Renal cortical epithelial cell (primary cell): ENCODE measurements at regions not wholly inside any gene's neighbourhood (a gene's known extent, or its start where the extent isn't known, plus 50 kb on each side); places are given as distances from the start of the nearest gene placed in this dataset.

ENCODE experiments used
- DNase-seq: peaks from one replicate; pipeline ENCODE4 v3.0.0-alpha.2; 2011; ENCODE audit warnings: low read depth

DNA sequence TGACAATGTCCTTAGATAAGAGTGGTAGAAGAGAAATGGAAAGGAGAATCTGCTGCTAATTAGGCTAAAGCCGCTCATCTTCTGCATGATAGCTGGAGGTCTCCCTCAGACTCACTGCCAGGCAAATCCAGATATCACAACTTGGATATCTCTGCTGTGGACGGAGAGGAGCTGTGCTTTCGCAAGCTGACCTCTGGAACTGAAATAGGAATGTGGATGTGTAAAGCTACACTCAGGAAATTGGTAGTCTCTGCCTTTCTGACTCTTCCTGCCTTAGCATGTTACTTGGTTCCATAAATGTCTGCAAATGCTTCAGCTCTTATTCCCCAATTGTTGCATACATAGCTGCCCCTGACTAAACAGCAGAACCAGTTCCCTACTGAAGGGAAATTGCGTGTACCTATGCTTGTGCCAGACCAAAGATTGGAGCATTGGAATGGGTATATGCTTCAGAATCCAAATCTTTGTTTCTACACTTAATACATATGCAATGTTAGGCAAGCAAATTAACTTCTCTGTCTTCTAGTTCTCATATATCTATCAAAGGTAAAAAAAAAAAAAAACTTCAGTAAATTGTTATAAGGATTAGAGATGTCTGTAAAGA is 74.7 kb upstream of the ROBO2 start:
- DNase-seq = no peak

DNA sequence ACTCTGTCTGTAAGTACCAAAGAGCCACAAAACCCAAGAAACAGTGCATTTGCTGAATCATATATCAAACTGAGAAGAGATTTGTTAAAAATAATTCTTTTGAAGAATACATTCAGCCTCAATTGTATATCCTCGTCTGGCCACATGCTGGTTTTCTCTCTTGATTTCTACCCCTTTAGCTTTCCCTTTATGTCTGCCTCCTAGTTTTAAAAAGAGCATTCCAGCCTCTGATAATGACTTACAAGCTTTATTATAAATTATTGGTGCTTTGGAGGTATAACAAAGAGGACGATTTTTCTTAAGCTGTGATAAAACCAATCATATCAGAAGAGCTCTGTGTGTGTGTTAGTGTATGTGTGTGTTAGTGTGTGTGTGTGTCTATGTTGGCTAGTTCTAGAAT is 70.4 kb upstream of the ROBO2 start:
- no peak for DNase-seq

DNA sequence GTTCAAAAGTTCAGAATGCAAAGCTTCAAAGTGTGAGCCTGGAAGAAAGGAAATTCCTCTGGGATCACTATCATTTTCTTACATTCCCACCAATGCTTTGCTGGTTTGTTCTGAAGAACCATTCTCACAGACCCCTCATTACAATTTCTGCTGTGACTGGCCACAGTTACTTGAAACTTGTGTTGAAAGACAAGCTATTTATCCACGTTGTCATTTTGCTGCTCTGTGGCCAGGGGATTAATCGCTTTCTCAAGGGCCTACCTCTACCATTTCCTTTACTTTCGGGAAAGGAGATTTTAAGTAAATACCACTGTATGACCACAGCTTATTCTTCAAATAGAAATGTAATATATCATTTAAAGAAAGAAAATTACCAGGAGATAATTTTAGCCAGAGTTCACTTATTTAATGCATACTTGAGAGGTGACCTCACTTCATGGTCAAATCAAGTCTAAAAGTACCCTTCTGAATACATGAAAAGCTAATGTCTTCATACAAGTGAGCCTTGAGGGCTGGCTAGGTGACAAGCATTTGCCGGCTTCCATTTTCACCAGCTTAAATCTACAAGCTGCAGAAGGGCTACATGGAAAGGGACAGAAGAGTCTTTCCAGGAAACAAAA is 69.8 kb upstream of the ROBO2 start:
- DNase-seq = no peak

DNA sequence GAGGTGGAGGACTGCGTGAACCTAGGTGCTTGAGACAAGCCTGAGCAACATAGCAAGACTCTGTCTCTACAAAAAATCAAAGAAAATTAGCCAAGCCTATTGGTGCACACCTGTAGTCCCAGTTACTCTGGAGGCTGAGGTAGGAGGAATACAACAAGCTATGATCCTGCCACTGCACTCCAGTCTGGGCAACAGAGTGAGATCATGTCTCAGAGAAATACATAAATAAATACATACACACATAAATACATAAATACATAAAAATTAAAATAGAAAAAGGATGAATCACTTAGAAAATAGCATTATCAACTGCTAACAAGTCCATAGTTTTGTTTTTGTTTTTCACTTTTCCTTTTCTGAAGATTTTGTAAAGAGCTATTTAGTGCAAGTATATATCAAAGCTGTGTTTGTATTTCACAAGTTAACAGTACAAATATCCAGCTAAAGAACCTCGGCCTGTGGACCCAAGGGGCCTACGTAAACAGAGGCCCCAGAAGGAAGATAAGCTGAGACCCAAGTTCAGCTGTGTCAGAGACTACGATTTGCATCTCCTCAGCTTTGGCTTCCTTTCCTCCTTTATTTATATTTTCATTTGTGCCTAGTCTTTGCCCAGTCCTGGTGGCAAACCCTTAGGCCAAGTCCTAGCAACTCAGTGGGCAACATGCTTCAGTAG is 67.1 kb upstream of the ROBO2 start:
- no peak for DNase-seq

DNA sequence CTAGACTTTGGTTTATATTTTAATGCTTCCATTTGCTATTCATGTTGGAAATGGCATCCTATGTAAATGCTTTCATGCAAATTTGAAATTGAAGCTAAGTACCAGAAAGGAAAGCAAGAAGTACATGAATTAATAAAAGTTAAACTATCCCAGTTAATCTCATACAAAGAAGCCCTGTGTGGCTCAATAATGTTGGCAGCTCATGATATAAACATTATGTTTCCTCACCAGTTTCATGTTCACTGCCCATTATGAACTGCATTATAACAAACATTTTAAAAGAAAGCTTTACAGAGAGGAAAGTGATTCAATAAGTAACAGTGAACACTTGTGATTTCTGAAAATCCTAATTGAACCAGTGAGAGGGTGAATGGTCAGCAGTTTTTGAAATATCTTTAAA is 62.9 kb upstream of the ROBO2 start:
- no peak for DNase-seq

DNA sequence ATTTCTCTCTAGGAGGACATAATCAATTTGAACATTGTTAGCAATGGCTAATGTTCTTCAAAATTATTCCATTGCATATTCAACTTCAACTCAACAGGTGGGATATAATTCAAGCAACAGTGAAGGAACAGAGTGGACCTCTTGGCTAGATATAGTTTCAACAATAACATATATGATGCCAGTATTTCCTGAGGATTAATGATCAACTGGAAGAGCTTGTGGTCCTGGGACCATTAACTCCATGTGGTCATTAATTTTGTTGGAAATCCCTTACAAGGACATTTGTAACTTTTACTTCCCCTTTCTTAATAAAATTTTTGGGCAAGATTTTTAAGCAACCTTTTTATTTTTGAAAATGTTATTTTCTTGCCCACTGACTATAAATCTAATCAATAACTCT is 54.3 kb upstream of the ROBO2 start:
- DNase-seq = peak; percentile 34

DNA sequence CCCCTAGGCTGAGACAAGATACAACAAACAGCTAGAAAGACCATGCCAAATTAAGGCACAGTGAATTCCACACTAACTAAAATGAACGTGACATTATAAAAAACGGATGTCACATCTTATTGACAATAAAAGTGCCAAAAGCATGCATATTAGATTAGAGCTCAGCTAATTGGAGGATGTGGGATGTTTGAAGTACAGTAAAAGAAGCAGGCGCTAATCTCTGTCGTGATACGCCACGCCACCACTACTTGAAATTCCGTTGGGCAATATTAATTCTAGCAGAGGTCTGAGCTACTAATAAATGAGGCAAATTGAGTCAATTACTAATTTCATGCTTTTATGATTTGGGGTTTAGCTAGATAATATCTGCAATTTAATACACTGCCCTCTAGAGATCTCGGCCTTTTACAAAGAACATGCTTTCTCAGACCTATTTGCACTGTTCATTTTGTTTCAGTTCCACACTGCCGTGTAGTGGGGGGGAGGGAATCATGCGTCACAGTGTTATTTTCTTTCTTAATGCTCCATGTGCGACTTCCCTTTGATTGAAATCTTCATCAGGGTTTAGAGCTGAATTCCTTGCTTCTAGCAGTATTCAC is 52.9 kb upstream of the ROBO2 start:
- no peak for DNase-seq
